Posterior cingulate gyrus (tissue), 11 donors: ENCODE measurements at regions not wholly inside any gene's neighbourhood (a gene's known extent, or its start where the extent isn't known, plus 50 kb on each side); places are given as distances from the start of the nearest gene placed in this dataset.

Experiments
- DNase-seq, 10 donors: peaks; one replicate each; pipeline versions ENCODE4 v3.0.0 to v3.0.0-alpha.2; 2020 to 2021; ENCODE audit warnings: mixed read lengths in 3 of 10
- intact Hi-C: fragments of 100-400 bp; cut with DNase I; formaldehyde crosslinking; loops from one replicate; pipeline ENCODE4 v1.15.1; 2023

- DNase-seq: peak in 1 of 10 donors; percentile 51
- intact Hi-C loops: no loop called here
Observed at GRCh38 chr4:164154416-164154815, 599.5 kb upstream of the SMIM31 start.

- DNase-seq: no peak
- intact Hi-C loops: no loop called here
Observed at GRCh38 chr4:164169591-164169990, 584.3 kb upstream of the SMIM31 start.

GRCh38 chr4:164177153-164177552 lies 576.8 kb upstream of the SMIM31 start:
- intact Hi-C loops: loop anchor here (5.0 kb wide), 1 partner anchor 205 kb away; a partner anchor contains a TSS
- DNase-seq: no peak

- DNase-seq: no peak
- intact Hi-C loops: loop anchor here (5.0 kb wide), 1 partner anchor 205 kb away; a partner anchor contains a TSS
Observed at GRCh38 chr4:164177753-164178152, 576.2 kb upstream of the SMIM31 start.

- DNase-seq: peak in 3 of 10 donors; percentile 59 to 80 (median 76)
- intact Hi-C loops: no loop called here
Observed at GRCh38 chr4:164188236-164188635, 565.7 kb upstream of the SMIM31 start.

GRCh38 chr4:164192844-164193243 lies 561.1 kb upstream of the SMIM31 start:
- intact Hi-C loops: no loop called here
- DNase-seq: no peak

- no peak for DNase-seq
- intact Hi-C loops: no loop called here
Observed at GRCh38 chr4:164193676-164194075, 560.3 kb upstream of the SMIM31 start.

GRCh38 chr4:164197556-164197955 lies 556.4 kb upstream of the SMIM31 start:
- peak in 2 of 10 donors; percentile 51 to 72 for DNase-seq
- intact Hi-C loops: no loop called here

- DNase-seq: no peak
- intact Hi-C loops: no loop called here
Observed at GRCh38 chr4:164203476-164203875, 550.5 kb upstream of the SMIM31 start.

GRCh38 chr4:164204434-164204833 lies 549.5 kb upstream of the SMIM31 start:
- no peak for DNase-seq
- intact Hi-C loops: no loop called here

GRCh38 chr4:164207460-164207859 lies 546.5 kb upstream of the SMIM31 start:
- intact Hi-C loops: no loop called here
- DNase-seq: peak in 2 of 10 donors; percentile 32 to 70

GRCh38 chr4:164210377-164210776 lies 543.6 kb upstream of the SMIM31 start:
- no peak for DNase-seq
- intact Hi-C loops: no loop called here

- no peak for DNase-seq
- intact Hi-C loops: no loop called here
Observed at GRCh38 chr4:164212134-164212533, 541.8 kb upstream of the SMIM31 start.

GRCh38 chr4:164212714-164213113 lies 541.2 kb upstream of the SMIM31 start:
- intact Hi-C loops: no loop called here
- no peak for DNase-seq

GRCh38 chr4:164215113-164215741 lies 538.7 kb upstream of the SMIM31 start:
- intact Hi-C loops: no loop called here
- DNase-seq: peak in 1 of 10 donors; percentile 65

GRCh38 chr4:164221631-164222030 lies 532.3 kb upstream of the SMIM31 start:
- intact Hi-C loops: no loop called here
- no peak for DNase-seq

GRCh38 chr4:164224871-164225270 lies 529.1 kb upstream of the SMIM31 start:
- DNase-seq: no peak
- intact Hi-C loops: no loop called here

GRCh38 chr4:164229255-164229654 lies 524.7 kb upstream of the SMIM31 start:
- intact Hi-C loops: no loop called here
- DNase-seq: peak in 1 of 10 donors; percentile 61

- intact Hi-C loops: no loop called here
Observed at GRCh38 chr4:164239433-164239832, 514.5 kb upstream of the SMIM31 start.

GRCh38 chr4:164239976-164240375 lies 514.0 kb upstream of the SMIM31 start:
- no peak for DNase-seq
- intact Hi-C loops: no loop called here

More at GRCh38 chr4:164239433-164239832, 514.5 kb upstream of the SMIM31 start:
- DNase-seq: no peak

GRCh38 chr4:164251257-164251656 lies 502.7 kb upstream of the SMIM31 start:
- intact Hi-C loops: no loop called here
- no peak for DNase-seq

- intact Hi-C loops: no loop called here
- DNase-seq: peak in 9 of 10 donors; percentile 19 to 94 (median 65)
Observed at GRCh38 chr4:164252286-164252685, 501.6 kb upstream of the SMIM31 start.

GRCh38 chr4:164261831-164262230 lies 492.1 kb upstream of the SMIM31 start:
- no peak for DNase-seq
- intact Hi-C loops: no loop called here
